ENCODE measurements at regions not wholly inside any gene's neighbourhood (a gene's known extent, or its start where the extent isn't known, plus 50 kb on each side); places are given as distances from the start of the nearest gene placed in this dataset.

DNA sequence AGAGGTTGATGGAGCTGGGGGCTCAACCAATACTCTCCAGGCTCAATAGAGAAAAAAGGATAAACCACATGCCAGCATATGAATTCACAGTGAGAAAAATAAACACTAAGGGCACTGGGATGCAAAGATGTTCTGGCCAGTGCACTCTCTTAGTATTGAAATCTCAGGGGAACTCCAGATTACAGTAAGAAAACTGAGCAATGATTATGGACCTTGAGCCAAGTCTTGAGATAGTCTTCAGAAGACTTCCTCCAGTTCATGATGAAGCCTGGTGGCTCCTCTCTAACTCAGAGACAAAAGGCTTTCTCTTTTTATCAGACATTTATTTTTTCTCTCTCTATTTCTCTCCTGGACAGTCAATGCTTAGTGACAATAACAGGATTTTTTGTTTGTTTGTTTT is 139.8 kb upstream of the SPEF2 start:
- DNase-seq (ENCODE audit: low spot score) = no peak

DNA sequence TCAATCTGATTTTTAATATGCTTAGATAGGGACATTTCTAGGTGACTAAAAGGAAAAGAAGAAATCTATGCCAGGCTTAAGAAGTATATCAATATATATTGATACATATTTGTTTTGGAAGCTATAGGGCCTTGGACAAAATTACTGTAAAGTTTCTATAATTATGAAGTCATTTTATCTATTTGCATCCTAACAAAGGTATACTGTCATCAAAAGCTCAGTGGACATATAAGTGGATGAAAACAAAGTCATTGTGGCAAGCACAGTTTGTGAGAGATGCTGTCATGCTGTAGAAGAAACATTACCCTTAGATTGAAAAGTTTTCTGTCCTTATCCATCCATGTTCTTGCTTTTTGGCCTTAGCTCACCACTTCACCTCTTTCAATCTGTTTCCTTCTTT is 140.3 kb upstream of the SPEF2 start:
- no peak for DNase-seq (ENCODE audit: low spot score)

DNA sequence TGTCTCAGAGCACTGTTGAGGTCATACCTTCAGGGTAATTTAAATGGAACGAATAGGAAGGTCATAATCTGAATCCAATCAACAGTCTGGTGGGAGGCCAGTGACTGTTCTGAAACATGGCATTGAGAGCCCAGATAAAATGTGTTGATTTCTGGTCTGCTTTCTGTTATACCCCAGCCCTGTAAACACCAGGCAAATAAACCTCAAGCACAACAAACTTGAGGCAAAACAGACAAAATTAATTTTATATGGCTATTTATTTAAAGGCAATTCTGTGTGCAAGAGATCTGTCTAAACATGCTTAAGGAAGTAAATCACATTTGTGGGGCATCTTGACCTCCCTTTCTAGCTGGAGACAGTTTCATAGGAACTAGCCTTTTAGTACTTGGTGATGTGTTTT is 140.9 kb upstream of the SPEF2 start:
- no peak for DNase-seq (ENCODE audit: low spot score)

DNA sequence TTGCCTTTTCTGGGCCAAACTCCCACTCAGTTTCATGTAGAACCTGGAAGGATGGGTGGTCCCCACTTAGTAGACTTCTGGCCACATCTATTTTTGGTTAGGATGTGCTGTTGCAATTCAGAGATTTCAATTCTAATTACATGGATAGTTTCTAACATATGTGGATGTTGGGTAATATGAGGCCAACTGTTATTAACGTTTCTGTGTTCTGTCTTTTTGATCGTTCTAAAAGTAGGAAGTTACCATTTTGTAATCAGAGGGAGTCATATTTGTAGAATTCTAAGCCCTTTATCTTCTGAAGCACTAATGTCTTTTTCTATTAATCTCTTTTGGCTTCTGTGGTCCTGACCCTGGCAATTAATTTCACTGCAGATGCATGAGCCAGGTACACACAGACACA is 141.6 kb upstream of the SPEF2 start:
- DNase-seq (ENCODE audit: low spot score) = no peak

DNA sequence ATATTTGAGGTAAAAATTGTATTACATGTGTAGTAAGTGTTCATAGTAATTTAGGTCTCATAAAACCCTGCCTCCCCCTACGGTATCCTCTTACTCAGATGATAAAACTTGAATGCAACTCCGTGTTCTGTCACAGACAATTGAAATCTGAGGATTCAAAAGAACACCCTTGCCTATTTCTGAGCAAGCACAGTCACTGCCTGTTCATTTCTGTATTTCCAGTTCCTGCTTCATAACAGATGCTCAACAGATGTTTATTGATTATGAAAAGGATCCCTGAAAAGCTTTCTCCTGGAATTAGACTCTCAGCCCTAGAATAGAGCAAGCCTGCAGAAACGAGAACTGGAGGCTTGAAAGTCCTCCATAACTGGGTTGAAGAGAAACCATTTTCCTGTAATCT is 144.1 kb upstream of the SPEF2 start:
- no peak for DNase-seq (ENCODE audit: low spot score)

DNA sequence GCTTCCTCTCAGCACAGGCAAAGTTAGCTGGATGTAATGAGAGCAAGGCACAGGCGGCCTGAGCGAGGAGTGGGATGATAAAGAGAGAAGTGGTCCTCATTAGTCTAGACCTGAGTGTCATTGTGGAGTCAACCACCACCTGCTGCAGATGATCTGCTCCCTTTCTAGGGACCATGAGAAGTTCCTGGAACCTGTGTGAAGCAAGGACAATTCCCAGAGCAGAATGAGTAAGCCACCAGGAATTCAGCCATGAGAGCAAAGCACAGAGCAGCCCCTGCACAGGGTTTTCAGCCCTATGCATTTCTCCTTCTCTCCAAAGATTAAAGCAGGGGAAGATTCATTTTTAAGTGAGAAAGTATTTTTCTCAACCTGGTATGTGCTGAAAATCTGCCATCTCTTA is 146.8 kb upstream of the SPEF2 start:
- no peak for DNase-seq (ENCODE audit: low spot score)

DNA sequence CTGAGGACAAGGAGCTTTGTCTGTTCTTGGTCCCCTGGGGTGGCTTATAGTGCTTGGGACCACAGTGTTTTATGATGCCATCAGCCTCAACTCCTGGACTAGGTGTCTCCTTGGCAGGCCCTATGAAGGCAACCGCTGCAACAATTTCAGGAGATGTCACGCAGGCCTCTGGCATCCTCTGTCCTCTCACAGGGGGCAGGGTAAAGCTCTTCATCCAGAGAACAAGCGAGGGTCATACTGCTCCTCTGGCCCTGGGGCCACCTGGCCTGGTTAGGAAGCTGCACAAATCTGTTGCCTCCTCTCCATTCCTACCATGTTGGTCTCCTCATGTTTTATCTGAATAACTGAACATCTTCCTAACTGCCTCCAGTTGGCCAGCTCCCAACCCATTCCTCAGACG is 148.9 kb upstream of the SPEF2 start:
- DNase-seq (ENCODE audit: low spot score) = no peak

DNA sequence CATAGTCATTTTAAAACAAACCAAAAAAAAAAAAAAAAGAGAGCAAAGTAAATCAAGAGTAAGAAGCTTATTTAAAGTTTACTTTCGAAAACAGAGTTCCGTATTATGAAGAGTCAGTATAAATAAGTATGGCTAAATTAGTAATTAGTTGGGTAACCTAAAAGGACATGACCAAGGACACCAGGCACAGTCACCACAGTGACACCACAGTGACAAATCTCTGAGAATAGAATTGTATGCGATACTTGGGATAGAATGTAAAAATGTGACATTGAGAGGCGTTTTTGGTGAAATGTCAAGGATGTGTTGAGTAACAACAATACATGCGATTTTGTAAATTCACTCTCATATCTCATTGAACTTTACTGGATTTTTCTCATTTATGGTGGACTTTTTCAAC is 150.9 kb upstream of the SPEF2 start:
- no peak for DNase-seq (ENCODE audit: low spot score)

DNA sequence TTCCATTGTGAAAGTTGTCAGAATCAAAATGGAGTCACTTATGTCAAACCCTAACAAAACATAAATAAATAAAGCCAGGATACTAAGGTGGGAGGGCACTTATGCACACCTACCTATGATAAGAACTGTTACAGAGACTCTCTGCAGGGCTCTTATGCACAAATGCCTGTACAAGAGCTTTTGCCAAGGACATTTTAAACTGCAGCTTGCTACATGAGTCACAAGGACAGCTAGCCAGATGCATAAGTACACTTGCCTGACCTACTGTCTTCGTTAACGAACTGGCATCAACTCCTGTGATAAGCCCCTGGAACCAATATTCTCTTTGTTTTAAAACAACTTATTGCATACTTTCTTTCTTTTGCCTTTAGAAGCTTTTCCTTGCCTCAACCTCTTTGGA is 152.9 kb upstream of the SPEF2 start:
- no peak for DNase-seq (ENCODE audit: low spot score)

DNA sequence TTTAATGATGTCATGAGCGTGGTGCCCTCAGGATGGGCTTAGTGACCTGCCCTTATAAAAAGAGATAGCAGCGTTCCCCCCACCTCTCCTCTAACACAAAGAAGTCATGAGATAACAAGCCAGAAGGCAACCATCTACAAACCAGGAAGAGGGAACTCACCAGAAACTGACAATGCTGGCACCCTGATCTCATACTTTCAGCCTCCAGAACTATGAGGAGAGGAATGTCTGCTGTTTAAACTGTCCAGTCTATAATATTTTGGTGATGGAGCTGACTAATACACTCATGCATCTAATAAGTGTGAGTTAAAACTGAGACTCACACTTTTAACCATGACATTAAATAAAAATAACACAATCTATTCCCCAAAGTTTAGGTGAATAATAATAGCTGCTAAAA is 156.1 kb upstream of the SPEF2 start:
- no peak for DNase-seq (ENCODE audit: low spot score)

DNA sequence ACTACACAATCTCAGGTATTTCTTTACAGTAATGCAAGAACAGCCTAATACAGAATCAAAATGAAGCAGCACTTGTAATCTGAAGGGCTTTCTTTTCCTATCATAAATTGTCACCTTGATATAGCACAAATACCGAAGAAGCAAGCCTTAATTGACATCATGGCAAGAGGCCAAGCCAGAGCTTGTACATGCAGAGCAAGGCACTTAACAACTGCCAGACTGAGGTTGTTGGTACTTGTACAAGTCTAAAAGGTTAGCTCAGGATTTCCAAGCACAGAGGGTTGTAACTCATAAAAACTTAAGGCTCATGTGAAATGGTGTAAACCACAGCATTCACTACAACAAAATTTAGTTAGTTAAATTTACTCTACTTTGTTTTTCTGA is 158.8 kb upstream of the SPEF2 start:
- DNase-seq (ENCODE audit: low spot score) = no peak

DNA sequence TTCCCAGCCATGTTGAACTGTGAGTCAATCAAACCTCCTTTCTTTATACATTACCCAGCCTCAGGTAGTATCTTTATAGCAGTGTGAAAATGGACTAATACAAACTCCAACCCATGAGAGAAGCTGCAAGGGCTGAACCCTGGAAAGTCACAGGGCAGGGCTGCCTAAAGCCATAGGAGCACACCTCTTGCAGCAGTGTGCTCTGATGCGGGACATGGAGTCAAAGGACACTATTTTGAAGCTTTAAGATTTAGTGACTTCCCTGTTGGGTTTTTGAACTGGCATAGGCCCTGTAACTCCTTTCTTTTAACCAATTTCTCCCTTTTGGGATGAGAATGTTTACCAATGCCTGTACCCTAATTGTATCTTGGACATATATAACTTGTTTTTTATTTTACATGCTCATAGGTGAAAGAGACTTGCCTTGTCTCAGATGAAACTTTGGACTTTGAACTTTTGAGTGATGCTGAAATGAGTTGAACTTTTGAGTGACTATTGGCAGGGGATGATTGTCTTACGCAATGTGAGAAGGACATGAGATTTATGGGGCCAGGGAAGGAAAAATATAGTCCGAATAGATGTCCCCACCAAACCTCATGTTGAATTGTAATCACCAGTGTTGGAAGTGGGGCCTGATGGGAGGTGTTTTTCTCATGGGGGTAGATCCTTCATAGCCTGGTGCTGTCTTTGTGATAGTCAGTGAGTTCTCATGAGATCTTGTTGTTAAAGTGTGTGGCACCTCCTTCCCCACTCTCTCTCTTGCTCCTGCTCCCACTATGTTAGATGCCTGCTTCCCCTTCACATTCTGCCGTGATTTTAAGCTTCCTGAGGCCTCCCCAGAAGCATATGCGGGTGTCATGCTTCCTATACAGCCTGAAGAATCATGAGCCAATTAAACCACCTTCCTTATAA is 159.5 kb upstream of the SPEF2 start:
- no peak for DNase-seq (ENCODE audit: low spot score)

DNA sequence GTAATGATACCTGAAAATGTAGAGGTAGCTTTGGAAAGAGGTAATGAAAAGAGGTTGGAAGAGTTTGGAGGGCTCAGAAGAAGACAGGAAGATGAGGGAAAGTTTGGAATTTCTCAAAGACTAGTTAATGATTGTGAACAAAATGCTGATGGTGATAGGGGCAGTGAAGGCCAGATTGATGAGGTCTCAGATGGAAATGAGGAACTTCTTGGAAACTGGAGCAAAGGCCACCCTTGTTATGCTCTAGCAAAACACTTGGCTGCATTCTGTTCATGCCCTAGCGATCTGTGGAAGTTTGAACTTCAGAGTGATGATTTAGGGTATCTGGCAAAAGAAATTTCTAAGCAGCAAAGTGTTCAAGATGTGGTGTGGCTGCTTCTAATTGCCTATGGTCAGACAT is 161.2 kb upstream of the SPEF2 start:
- DNase-seq (ENCODE audit: low spot score) = no peak

DNA sequence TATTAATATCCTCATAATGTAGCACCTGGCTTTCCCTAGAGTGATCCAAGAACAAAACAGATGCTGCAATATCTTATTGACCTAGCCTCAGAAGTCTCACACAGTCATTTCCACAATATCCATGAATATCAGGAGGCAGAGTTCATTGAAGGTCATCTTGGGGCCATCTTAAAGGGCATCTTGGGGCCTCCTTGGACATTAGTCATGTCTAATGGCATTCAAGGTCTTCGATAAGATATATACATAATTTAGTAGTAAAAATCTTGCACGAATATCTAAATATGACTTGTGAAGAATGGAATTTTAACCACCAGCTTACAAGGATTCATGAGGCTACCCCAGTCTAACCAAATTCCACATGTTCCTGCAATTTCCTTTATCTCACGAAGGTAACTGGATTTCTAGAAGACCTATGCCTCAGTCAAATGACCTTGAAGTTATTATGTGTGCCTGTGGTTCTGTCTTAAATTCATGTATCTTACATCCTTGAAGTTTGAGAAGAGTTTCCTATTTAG is 163.6 kb upstream of the SPEF2 start:
- no peak for DNase-seq (ENCODE audit: low spot score)

DNA sequence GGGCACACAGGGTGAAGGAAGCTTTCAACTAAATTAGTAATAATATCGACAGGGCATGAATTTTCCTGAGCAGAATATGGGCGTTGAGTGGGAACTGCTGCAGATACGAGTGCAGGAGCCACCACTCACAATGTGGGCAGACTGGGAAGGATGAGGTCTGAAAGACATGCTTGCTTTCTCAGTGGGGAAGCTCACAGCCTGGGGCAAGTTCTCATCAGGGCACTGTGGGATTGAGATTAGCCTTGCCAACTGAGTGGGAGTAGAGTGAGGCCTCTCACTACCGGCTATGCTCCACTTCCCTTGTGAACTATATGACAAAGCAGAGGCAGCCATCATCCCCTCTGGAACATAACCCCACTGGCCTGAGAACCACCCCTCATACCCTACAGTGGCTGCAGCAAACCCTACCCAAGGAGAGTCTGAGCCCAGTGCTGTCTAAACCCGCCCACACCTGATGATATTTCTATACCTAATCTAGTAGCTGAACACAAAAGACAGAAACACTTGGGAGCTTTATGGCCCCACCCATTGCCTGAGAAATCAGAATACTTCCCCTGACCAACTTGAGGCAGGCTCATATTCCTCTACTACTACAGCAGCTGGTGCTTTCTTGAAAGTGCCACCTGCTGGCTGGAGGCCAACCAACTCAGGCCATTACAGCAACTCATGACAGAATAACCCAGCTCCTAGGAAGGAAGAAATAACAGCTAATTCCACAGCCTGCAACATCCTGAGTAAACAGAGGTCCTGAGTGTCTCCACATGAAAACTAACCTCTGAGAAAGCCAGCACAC is 173.7 kb upstream of the SPEF2 start:
- no peak for DNase-seq (ENCODE audit: low spot score)

DNA sequence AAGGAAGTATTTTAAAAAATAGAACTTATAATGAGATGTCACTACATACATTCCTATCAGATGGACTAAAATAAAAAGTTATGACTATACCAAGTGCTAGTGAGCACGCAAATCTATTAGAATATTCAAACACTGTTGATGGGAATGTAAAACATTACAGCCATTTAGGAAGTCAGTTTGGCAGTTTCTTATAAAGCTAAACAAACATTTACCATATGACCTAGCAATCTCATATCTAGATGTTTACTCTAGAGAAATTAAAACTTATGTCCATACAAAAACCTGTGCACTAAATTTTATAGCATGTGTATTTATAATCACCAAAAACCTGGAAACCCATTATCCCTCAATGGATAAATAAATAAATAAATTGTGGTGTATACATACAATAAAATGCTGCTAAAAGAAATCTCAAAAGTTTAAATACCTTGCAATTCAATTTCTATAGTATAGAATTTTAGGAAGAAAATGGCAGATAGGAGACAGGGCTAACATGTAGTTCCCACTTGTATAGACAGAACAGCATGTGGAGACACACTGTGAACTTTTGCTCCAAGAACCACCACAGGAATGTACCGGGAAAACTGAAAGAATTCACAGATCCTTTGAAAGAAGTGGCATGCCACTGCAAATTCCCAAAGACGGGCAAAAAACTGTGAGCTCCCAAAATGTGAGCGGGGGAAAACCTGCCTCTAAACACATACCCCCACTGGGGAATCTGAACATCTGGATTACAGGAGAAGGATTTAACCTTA is 174.6 kb upstream of the SPEF2 start:
- no peak for DNase-seq (ENCODE audit: low spot score)

DNA sequence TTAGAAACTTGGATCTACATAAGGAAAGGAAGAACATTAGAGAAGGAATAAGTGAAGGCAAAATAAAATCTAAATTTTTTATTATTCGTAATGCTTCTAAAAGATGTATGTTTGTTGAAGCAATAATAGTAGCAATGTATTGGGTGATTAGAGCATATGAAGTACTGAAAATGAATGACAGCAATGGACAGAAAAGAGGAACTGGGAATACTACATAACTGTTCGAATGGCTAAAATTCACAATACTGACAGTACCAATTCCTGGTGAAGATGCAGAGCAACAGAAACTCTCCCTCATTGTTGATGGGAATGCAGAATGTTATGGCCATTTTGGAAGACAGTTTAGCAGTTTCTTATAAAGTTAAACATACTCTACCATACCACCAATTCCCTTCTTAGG is 177.3 kb upstream of the SPEF2 start:
- no peak for DNase-seq (ENCODE audit: low spot score)

DNA sequence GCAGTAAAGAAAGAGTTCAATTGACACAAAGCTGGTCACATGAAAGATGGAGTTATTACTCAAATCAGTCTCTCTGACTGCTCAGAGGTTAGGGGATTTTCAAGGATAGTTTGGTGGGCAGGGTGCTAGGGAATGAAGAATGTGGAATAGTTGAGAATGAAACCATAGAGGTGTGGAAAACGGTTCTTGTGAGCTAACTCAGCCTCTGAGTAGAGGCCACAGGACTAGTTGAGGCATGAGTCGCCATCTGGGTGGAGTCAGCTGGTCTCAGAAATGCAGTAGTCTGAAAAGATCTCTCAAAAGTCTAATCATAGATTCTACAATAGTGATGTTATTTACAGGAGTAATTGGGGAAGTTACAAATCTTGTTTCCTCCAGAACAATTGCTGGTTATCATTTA is 178.9 kb upstream of the SPEF2 start:
- DNase-seq (ENCODE audit: low spot score) = no peak

DNA sequence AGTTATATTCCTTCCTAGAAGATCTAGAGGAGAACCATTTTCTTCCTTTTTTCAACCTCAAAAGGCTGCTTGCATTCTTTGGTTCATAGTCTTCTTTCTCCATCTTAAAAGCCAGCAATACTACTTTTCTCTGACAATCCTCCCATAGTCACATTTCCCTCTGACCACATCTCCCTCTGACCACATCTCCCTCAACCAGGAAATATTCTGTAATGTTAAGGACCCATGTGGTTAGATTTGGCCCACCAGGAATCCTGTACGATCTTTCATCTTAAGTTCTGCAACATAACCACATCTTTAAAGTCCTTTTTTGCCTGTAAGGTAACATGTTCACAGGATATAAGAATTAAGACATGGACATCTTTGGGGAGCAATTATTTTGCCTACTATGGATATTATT is 179.4 kb upstream of the SPEF2 start:
- no peak for DNase-seq (ENCODE audit: low spot score)

DNA sequence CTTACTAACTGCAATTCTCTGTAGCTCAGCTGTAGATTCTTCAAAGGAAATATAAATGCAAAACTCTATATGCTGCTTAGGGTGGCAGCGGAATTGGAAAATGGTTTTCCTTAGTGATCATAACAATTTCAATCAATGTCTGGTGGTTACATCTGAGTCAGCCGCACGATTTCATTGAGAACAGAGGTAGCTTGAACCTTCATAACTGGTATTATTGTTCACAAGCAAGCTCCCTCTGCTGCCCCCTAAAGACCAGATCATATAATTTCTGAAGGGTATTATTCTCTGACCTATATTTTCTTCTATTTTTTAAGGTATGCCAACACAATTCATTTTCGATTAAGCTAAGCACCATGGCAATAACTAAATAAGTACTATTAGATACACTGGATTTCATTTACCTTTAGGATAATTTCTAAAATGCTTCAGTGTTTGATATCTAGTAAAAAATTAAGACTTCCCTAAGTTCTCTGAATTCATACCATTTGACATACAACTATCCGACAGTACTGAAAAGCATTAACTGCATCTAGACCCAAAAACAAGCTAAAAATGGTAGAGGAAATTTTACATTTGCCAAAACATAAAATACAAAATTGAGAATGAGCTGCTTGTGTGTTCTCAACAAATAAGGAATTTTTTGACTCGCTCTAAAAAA is 181.1 kb upstream of the SPEF2 start:
- no peak for DNase-seq (ENCODE audit: low spot score)

DNA sequence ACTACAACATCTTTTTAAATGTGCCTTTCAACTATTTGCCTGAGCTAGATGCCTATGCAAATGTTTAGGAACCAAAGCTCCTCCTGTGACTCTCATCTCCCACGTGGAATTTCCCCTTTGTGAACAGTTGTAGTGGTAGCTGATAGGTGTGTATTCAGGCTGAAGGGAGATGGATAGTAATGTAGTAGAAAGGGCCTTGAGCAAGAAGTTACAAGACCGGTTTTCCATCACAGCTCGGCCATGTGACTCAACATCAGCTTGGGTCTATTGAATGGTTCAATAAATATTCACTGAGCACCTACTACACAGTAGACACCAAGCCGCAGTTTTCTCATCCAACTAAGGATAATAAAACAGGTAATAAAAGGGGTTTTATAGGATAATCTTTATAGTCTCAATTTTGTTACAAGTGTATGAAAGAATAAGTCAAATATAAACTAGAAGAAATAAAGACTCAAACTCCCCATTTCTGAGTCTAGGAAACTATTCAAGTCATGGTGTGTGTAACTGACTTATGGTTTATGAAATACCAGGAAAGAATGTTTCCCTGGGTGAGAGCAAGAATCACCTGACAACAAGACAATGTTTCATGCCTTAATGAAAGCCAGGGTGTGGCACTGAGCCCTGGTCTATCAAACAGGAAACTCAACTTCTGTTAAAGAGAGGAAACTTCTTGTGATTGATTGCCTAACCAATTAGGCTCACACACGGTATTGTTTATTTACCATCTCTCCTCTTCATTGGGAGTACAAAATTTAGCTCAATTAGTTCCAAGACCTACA is 187.1 kb upstream of the SPEF2 start:
- no peak for DNase-seq (ENCODE audit: low spot score)

All from CD4-positive, alpha-beta T cell treated with Interleukin-6 at 100 ng/mL for 8 hours (primary cell).